ENCODE measurements at regions not wholly inside any gene's neighbourhood (a gene's known extent, or its start where the extent isn't known, plus 50 kb on each side); places are given as distances from the start of the nearest gene placed in this dataset.

DNA sequence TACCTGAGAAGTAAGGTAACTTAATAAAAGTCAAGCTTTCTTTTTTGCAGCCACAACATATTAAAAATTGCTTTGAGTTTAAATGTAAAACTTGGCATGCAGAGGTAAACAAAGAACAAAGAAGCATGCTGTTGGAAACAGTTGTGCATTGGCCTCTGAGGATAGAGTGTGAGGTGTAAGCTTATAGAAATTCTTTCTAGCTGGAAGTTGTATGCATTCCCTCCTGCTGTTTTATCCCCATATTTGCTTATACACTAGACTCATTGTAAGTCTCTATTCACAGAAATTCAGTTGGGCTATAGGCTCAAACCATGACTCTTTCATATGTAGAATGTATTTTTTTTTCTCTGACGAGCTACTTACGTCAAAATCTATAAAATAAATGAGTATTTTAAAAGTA, 316.3 kb downstream of the SLC6A15 start:
- TF ChIP-seq, protein P1, sequence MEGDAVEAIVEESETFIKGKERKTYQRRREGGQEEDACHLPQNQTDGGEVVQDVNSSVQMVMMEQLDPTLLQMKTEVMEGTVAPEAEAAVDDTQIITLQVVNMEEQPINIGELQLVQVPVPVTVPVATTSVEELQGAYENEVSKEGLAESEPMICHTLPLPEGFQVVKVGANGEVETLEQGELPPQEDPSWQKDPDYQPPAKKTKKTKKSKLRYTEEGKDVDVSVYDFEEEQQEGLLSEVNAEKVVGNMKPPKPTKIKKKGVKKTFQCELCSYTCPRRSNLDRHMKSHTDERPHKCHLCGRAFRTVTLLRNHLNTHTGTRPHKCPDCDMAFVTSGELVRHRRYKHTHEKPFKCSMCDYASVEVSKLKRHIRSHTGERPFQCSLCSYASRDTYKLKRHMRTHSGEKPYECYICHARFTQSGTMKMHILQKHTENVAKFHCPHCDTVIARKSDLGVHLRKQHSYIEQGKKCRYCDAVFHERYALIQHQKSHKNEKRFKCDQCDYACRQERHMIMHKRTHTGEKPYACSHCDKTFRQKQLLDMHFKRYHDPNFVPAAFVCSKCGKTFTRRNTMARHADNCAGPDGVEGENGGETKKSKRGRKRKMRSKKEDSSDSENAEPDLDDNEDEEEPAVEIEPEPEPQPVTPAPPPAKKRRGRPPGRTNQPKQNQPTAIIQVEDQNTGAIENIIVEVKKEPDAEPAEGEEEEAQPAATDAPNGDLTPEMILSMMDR (conservative IDR thresholded peaks at IDR 0.05) = no peak
- TF ChIP-seq ZFX (IDR thresholded peaks at IDR 0.05) = no peak
